Activated CD4-positive, alpha-beta T cell treated with anti-CD3 and anti-CD28 coated beads for 48 hours (primary cell): ENCODE measurements at regions not wholly inside any gene's neighbourhood (a gene's known extent, or its start where the extent isn't known, plus 50 kb on each side); places are given as distances from the start of the nearest gene placed in this dataset.
"Not testable (repeated sequence)": the region's sequence is repeated elsewhere in the genome, so short reads cannot be mapped to it uniquely, and the experiment has no call there.

ENCODE experiments used
- DNase-seq: peaks from one replicate; pipeline ENCODE4 v3.0.0-alpha.2; 2020

- no peak for DNase-seq
These were observed 203.1 kb upstream of the AUTS2 start for GRCh38 chr7:69395061-69395714.

GRCh38 chr7:69398986-69399385 is 199.3 kb upstream of the AUTS2 start:
- DNase-seq = no peak

GRCh38 chr7:69399401-69399800 is 198.9 kb upstream of the AUTS2 start:
- DNase-seq = no peak

GRCh38 chr7:69402696-69403095 is 195.6 kb upstream of the AUTS2 start:
- no peak for DNase-seq

- no peak for DNase-seq
These were observed 195.1 kb upstream of the AUTS2 start for GRCh38 chr7:69403169-69403568.

- no peak for DNase-seq
These were observed 187.3 kb upstream of the AUTS2 start for GRCh38 chr7:69411018-69411417.

- no peak for DNase-seq
These were observed 186.8 kb upstream of the AUTS2 start for GRCh38 chr7:69411466-69411865.

GRCh38 chr7:69412331-69413146 is 185.7 kb upstream of the AUTS2 start:
- peak; percentile 39 for DNase-seq

GRCh38 chr7:69414555-69414954 is 183.7 kb upstream of the AUTS2 start:
- no peak for DNase-seq

- DNase-seq = no peak
These were observed 179.2 kb upstream of the AUTS2 start for GRCh38 chr7:69418869-69419670.

- DNase-seq = no peak
These were observed 178.3 kb upstream of the AUTS2 start for GRCh38 chr7:69419934-69420333.

GRCh38 chr7:69422574-69422985 is 175.7 kb upstream of the AUTS2 start:
- DNase-seq = no peak

- no peak for DNase-seq
These were observed 171.6 kb upstream of the AUTS2 start for GRCh38 chr7:69426705-69427104.

- DNase-seq = no peak
These were observed 170.2 kb upstream of the AUTS2 start for GRCh38 chr7:69428089-69428488.

- DNase-seq = no peak
These were observed 168.3 kb upstream of the AUTS2 start for GRCh38 chr7:69429911-69430383.

GRCh38 chr7:69430384-69431021 is 167.8 kb upstream of the AUTS2 start:
- DNase-seq = no peak

GRCh38 chr7:69431626-69432025 is 166.6 kb upstream of the AUTS2 start:
- no peak for DNase-seq

GRCh38 chr7:69432276-69432675 is 166.0 kb upstream of the AUTS2 start:
- DNase-seq = not testable (repeated sequence)

- no peak for DNase-seq
These were observed 165.2 kb upstream of the AUTS2 start for GRCh38 chr7:69433081-69433480.

- DNase-seq = no peak
These were observed 163.9 kb upstream of the AUTS2 start for GRCh38 chr7:69434398-69434815.

GRCh38 chr7:69435711-69436110 is 162.6 kb upstream of the AUTS2 start:
- DNase-seq = no peak

GRCh38 chr7:69436946-69437345 is 161.3 kb upstream of the AUTS2 start:
- DNase-seq = no peak
